IPS DF 6.9 (cell line): ENCODE measurements at regions not wholly inside any gene's neighbourhood (a gene's known extent, or its start where the extent isn't known, plus 50 kb on each side); places are given as distances from the start of the nearest gene placed in this dataset.
"Not testable (repeated sequence)": the region's sequence is repeated elsewhere in the genome, so short reads cannot be mapped to it uniquely, and the experiment has no call there.

ENCODE experiments used
- DNase-seq: peaks from one replicate; pipeline ENCODE4 v3.0.0-alpha.2; 2013; ENCODE audit warnings: low read depth, low spot score
- H3K27ac ChIP-seq: one replicate; pipeline ENCODE4 v1.5.1; 2013; ENCODE audit warnings: low read length, control low read depth
- H3K27me3 ChIP-seq: 2 replicates; pipeline ENCODE4 v1.6.1; 2013; ENCODE audit warnings: mild to moderate bottlenecking, low read length; ENCODE audit not compliant: control insufficient read depth, insufficient read depth
- H3K36me3 ChIP-seq: 2 replicates; pipeline ENCODE4 v1.6.1; 2013; ENCODE audit warnings: low read length; ENCODE audit not compliant: control insufficient read depth, insufficient read depth
- H3K4me1 ChIP-seq: 2 replicates; pipeline ENCODE4 v1.6.1; 2013; ENCODE audit warnings: low read length; ENCODE audit not compliant: control insufficient read depth, insufficient read depth
- H3K4me3 ChIP-seq: 2 replicates; pipeline ENCODE4 v1.5.1; 2013; ENCODE audit warnings: mild to moderate bottlenecking, low read length
- H3K9me3 ChIP-seq: 2 replicates; pipeline ENCODE4 v1.6.1; 2013; ENCODE audit warnings: low read length, inconsistent platforms; ENCODE audit not compliant: control insufficient read depth, insufficient read depth
- WGBS: extraction: QIAGEN DNeasy Blood & Tissue Kit; methylation state at CpG from one replicate; pipeline ENCODE4 v1.1.7; 2013; ENCODE audit warnings: mixed read lengths, missing lambda C conversion rate; ENCODE audit not compliant: insufficient read length, insufficient coverage; 5-methylcytosine and 5-hydroxymethylcytosine counted together

DNA sequence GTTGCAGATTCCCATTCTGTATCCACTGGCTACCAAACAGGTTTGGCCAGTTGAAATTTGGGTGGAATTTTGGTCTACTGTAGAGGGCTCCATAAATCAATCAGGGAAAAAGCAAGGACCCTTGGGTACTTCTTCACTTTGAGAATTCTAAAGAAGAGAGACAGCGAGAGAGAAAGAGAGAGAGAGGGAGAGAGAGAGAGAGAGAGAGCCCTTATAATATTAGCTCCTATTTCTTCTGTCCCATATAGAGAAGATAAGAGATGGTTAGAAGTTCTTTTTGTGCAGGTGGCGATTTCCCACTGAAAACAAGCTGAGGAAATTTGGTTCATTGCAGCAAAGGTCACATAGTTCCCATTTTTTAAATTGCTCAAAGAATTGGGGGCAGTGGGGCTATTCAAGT, 88.6 kb upstream of the ZNF536 start:
- Histone ChIP-seq H3K9me3 (no peaks in the 10 kb centered on the region), H3K4me3 (no peak overlapping the region), H3K4me1 (no peaks in the 10 kb centered on the region), H3K36me3 (no peaks in the 10 kb centered on the region), H3K27me3 (no peaks in the 10 kb centered on the region), H3K27ac (no peak overlapping the region)
- DNase-seq = no peak
- WGBS = no CpG with 5 or more reads among the region's 2 CpGs

DNA sequence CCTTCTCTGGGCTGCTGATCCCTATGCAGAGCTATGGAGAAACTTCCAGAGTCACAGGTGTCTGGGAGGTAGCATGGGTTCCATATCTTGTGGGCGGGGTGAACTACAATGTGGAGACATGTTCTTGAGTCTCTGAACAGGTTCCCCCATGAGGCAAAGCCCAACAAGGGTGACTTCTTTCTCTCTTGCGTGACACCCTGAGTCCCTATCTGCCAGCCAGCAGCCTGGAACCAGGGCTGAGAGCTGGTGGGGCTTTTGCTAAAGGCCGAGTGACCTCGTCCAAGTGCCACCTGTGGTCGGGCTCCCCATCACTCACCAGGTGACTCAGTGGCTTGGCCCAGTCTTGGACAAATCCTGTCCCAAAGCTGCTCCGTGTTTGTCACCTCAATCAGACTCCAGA, 88.0 kb upstream of the ZNF536 start:
- no peak for DNase-seq
- Histone ChIP-seq H3K36me3 (no peaks in the 10 kb centered on the region), H3K9me3 (no peaks in the 10 kb centered on the region), H3K27ac (no peak overlapping the region), H3K4me3 (no peak overlapping the region), H3K27me3 (no peaks in the 10 kb centered on the region), H3K4me1 (no peaks in the 10 kb centered on the region)
- WGBS = no CpG with 5 or more reads among the region's 6 CpGs

- Histone ChIP-seq H3K27ac (no peak overlapping the region), H3K4me1 (no peaks in the 10 kb centered on the region), H3K4me3 (no peak overlapping the region), H3K27me3 (no peaks in the 10 kb centered on the region), H3K9me3 (no peaks in the 10 kb centered on the region), H3K36me3 (no peaks in the 10 kb centered on the region)
- no CpG with 5 or more reads among the region's 3 CpGs for WGBS
- DNase-seq = no peak
Observed at GRCh38 chr19:30284885-30285284, 87.3 kb upstream of the ZNF536 start.

GRCh38 chr19:30286378-30286777, 85.8 kb upstream of the ZNF536 start:
- no peak overlapping the region for H3K27ac ChIP-seq
- no peaks in the 10 kb centered on the region for H3K4me1 ChIP-seq
- no peaks in the 10 kb centered on the region for H3K9me3 ChIP-seq
- no peaks in the 10 kb centered on the region for H3K36me3 ChIP-seq
- no CpG with 5 or more reads among the region's 3 CpGs for WGBS
- no peak overlapping the region for H3K4me3 ChIP-seq
- DNase-seq = no peak
- H3K27me3 ChIP-seq = no peaks in the 10 kb centered on the region

DNA sequence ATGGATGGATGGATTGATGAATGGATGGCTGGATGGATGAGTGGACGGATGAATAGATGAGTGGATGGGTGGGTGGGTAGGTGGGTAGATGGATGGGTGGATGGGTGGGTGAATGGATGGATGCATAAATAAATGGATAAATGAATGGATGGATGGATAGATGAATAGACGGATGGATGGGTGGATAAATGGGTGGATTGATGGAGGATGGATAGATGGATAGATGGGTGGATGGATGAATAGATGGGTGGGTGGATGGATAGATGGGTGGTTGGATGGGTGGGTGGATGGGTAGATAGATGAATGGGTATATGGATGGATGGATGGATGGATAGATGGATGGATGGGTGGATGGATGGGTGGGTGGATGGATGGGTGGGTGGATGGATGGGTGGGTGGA, 84.9 kb upstream of the ZNF536 start:
- 100% methylated on average over 2 of the region's 2 CpGs for WGBS
- Histone ChIP-seq H3K36me3 (no peaks in the 10 kb centered on the region), H3K9me3 (no peaks in the 10 kb centered on the region), H3K27me3 (no peaks in the 10 kb centered on the region), H3K27ac (no peak overlapping the region), H3K4me3 (no peak overlapping the region), H3K4me1 (no peaks in the 10 kb centered on the region)
- no peak for DNase-seq

DNA sequence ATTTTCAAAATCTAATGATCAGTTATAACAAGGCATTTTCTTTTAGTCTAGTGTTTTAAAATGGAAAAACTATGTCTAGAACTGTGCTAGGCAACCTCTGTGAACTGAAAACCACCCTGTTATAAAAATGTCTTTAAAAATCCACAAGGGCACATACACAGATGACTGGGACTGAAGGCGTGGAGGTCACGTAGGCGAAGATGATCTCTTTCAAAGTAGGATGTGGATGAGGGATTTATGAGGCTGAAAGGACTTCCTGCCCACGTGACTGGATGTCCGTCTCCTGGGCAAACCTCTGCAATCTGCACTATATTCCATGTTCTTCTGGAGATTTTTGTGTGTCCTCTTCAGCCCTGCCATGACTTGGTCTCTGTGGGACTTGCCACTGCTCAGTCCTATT, 84.2 kb upstream of the ZNF536 start:
- no peak overlapping the region for H3K4me3 ChIP-seq
- DNase-seq = no peak
- H3K9me3 ChIP-seq = no peaks in the 10 kb centered on the region
- H3K4me1 ChIP-seq = no peaks in the 10 kb centered on the region
- no CpG with 5 or more reads among the region's 5 CpGs for WGBS
- no peak overlapping the region for H3K27ac ChIP-seq
- no peaks in the 10 kb centered on the region for H3K27me3 ChIP-seq
- H3K36me3 ChIP-seq = no peaks in the 10 kb centered on the region

DNA sequence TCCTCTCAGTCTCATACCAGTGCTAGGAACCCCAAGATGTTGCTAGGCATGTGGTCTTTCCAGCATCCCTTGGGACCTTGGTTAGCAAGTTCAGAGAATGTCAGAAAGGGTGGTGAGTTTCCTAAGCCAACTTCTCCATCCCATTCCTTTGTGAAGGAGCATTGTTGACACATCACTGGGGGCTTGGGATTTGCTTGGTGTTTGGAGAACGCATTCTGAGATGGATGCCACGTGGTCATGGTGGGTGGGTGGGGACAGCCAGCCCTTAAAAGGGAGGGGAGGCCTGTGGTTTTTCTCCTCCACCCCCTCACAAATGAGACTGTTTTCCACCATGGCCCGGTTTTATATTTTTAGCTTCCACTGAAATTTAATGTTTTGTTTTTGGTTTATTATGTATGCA, 83.3 kb upstream of the ZNF536 start:
- no peaks in the 10 kb centered on the region for H3K36me3 ChIP-seq
- DNase-seq = no peak
- H3K27me3 ChIP-seq = no peaks in the 10 kb centered on the region
- no peaks in the 10 kb centered on the region for H3K4me1 ChIP-seq
- no peaks in the 10 kb centered on the region for H3K9me3 ChIP-seq
- H3K27ac ChIP-seq = no peak overlapping the region
- WGBS = no CpG with 5 or more reads among the region's 3 CpGs
- H3K4me3 ChIP-seq = no peak overlapping the region

DNA sequence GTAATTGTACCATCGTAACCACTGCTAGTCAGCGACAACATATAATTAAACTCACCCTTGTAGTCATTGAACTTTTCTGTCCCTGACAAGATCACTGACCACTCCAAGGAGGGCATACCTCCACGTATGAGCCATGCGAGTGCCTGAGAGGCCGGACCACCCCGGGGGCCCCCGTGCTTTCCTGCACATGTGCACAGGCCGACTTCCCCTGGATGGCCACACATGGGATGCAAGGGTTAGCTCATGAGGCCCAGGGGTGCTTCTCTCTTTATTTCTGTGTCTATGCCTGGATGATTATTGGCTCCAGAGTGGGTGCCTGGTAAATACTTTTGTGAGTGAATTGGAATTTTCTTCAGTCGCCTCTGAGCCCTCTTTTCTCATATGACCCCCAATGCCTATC, 82.8 kb upstream of the ZNF536 start:
- Histone ChIP-seq H3K27ac (no peak overlapping the region), H3K4me3 (no peak overlapping the region), H3K36me3 (no peaks in the 10 kb centered on the region), H3K9me3 (no peaks in the 10 kb centered on the region), H3K4me1 (no peaks in the 10 kb centered on the region), H3K27me3 (no peaks in the 10 kb centered on the region)
- no CpG with 5 or more reads among the region's 9 CpGs for WGBS
- DNase-seq = no peak

DNA sequence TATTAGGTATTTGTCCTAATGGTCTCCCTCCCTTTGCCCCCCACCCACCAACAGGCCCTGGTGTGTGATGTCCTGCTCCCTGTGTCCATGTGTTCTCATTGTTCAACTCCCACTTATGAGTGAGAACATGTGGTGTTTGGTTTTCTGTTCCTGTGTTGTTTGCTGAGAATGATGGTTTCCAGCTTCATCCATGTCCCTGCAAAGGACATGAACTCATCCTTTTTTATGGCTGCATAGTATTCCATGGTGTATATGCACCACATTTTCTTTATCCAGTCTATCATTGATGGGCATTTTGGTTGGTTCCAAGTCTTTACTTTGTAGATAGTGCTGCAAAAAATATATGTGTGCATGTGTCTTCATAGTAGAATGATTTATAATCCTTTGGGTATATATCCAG, 81.4 kb upstream of the ZNF536 start:
- DNase-seq = not testable (repeated sequence)

GRCh38 chr19:30293051-30293785, 79.0 kb upstream of the ZNF536 start:
- no peak overlapping the region for H3K4me3 ChIP-seq
- H3K27ac ChIP-seq = no peak overlapping the region
- no peaks in the 10 kb centered on the region for H3K4me1 ChIP-seq
- no peaks in the 10 kb centered on the region for H3K27me3 ChIP-seq
- H3K36me3 ChIP-seq = no peaks in the 10 kb centered on the region
- no peaks in the 10 kb centered on the region for H3K9me3 ChIP-seq
- WGBS = no CpG with 5 or more reads among the region's 15 CpGs
- DNase-seq = no peak

More for the DNA sequence above, 81.4 kb upstream of the ZNF536 start:
- H3K27ac ChIP-seq, H3K4me1 ChIP-seq, H3K27me3 ChIP-seq, H3K9me3 ChIP-seq, H3K36me3 ChIP-seq, H3K4me3 ChIP-seq: not testable (repeated sequence)

GRCh38 chr19:30297969-30298368, 74.2 kb upstream of the ZNF536 start:
- Histone ChIP-seq H3K27me3 (no peaks in the 10 kb centered on the region), H3K4me1 (no peaks in the 10 kb centered on the region), H3K9me3 (no peaks in the 10 kb centered on the region), H3K36me3 (no peaks in the 10 kb centered on the region), H3K4me3 (no peak overlapping the region), H3K27ac (no peak overlapping the region)
- DNase-seq = no peak
- WGBS = no CpG with 5 or more reads among the region's 9 CpGs
